HG02759 (cell line): ENCODE measurements at regions not wholly inside any gene's neighbourhood (a gene's known extent, or its start where the extent isn't known, plus 50 kb on each side); places are given as distances from the start of the nearest gene placed in this dataset.

Experiments
- ATAC-seq: cut with Tn5 transposase; IDR thresholded peaks from one replicate; pipeline ENCODE4 v1.9.1; 2021; ENCODE audit warnings: mild to moderate bottlenecking, moderate library complexity; ENCODE audit not compliant: unreplicated experiment

DNA sequence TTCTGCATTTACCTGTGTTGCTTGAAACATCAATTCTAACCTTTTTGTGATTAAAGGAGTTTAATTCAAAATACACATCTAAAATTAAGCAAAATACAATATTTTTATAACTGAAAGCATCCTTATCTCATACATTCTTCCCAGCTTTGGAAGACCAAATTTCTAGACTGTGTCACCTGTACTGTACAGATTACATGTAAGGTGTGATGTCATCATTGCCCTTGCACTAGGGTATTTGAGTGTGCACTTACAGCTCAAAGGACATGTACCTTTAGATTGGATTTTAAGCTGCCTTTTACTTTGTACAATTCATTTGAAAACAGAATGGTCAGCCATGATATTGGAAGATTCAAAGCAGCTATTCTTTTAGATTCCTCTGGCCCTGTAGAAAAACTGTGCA, 932.8 kb upstream of the POU3F3 start:
- no peak for ATAC-seq

DNA sequence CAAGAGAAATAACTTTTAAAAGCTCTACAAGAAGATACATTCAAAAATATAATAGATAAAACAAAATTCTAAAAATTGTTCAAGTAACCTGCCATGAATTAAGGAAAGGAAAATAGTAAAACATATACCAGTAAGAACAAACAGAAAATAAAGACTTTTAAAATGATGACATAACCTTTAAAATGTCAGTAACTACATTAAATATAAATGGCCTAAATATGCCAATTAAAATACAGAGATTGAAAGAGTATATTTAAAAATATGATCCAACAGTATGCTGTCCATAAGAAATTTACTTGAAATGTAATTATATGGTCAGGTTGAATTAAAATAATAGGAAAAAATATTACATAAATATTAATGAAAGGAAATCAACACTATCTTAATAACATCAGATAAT, 911.7 kb upstream of the POU3F3 start:
- no peak for ATAC-seq

DNA sequence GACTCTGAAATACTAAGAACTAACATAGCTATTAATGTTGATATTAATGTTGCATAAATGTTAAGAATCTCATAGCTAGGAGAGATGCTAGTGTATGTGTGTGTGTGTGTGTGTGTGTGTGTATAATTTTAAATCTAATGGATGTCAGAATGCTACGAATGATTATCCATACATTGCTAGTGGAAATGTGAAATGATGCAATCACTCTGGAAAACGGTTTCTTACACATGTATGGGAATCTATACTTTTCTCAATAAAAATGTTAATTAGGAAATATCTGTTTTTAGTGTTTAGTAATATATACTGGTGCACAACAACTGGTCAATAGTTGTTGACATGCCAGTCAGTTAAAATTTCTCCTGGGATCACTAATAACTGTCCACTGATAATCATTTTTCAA, 908.8 kb upstream of the POU3F3 start:
- no peak for ATAC-seq

DNA sequence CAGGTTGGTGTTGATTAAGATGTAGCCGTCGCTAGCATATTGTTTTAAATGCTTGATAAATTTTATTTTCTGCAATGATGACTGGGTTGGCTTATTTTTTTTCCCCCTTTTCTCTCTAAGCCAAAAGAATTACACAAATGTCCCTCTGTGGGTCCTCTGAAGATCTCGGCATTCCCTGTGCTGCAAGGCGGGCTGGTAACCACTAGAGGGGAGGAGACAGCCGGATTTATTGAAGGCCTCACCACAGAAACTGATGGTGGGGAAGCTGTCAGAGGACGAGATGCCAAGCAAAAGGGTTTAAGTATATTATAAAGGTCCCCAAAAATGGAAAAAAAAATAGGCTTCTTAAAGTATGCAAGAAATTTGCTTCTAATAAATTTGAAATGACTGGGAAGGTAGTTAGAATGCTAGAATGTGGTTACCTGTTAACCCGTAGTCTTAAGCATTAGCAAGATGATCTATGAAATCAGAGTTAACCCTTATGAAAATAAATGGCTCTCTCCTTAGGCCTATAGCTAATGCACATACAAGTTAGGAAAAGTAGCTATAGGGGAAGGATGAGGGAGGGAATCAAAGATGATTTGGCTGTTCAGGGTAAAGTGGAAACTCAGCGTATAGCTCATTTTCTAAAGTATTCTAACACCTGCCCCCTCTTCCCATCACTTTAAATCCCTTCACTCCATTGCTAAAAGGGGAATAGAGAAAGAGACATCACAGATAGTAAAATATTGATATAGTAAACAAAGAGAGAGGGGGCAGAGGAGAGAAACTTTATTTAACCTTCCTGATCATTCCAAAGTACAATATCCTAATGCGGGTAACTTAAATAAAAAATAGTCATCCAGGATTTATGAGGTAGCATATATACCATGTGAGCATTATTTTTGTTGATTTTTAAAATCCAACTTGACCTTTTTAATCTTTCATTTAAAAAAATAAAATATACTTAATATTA, 894.5 kb upstream of the POU3F3 start:
- peak; percentile 70 for ATAC-seq

DNA sequence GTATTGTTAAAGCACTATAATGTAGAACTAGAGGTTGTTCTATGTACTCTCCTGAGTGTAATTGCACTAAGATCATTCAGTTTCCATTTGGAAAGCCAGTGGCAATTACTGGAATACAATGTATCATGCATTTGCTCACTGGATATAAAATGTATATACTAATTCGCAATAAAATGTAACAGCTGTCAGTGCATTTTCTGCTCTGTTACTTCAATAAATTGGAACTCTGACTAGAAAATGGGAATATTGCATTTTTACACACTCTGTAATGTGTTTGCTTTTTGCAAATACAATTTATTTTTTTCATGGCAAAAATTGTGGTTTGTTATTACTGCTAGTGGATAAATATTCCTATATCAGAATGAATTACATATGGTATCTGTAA, 893.8 kb upstream of the POU3F3 start:
- ATAC-seq = no peak

DNA sequence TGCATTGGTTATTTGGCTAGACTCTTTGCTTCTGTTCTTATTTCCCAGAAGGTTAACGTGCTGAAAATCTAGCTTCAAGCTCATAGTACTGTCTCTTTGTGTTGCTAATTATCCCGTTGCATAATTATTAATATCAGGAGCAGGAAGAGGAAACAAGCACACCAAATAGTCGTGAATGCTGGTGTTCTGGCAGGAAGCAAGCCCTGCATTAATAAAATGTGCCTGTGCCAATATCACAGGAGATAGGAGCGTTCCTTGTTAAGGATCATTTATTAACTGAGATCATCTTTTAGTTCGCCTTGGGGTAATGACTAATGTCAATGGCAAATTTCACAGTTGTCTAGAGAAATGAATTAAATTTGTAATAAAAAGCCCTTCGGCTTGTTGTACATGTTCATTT, 893.0 kb upstream of the POU3F3 start:
- no peak for ATAC-seq

DNA sequence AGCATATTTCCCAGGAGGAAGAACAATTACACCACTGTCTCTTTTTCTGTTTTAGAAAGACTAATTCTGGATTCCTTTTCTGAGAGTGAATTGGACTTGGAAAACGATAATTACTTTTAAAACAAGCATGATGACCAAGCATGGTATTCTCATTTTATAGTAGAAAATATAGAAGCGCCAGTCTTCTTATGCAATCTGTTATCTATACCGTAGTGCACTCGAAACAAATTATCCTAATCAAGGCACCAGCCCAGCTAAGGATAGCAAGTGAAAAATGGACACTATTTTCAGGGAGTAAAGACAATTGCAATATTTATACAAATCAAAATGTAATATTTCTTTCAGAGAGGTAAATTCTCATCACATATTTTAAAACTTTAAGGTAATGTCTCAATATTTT, 892.1 kb upstream of the POU3F3 start:
- ATAC-seq = no peak

DNA sequence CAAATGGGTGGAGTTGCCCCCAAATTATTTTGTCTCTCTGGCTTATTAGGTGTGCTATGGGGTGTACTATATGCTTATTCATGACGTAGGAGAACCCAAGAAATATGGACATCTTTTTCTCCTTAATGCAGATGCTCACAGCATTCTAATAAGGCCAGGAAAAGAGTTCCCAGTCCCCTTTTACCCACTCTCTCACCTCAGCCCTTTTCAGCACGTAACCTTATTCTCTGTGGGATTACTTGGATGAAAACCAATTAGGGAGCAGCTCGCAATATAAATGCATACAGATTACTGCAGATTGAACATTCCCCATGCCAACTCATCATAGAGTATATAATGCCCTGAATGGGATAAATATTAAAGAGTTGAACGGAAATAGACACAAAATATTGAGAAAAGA, 891.2 kb upstream of the POU3F3 start:
- ATAC-seq = no peak

DNA sequence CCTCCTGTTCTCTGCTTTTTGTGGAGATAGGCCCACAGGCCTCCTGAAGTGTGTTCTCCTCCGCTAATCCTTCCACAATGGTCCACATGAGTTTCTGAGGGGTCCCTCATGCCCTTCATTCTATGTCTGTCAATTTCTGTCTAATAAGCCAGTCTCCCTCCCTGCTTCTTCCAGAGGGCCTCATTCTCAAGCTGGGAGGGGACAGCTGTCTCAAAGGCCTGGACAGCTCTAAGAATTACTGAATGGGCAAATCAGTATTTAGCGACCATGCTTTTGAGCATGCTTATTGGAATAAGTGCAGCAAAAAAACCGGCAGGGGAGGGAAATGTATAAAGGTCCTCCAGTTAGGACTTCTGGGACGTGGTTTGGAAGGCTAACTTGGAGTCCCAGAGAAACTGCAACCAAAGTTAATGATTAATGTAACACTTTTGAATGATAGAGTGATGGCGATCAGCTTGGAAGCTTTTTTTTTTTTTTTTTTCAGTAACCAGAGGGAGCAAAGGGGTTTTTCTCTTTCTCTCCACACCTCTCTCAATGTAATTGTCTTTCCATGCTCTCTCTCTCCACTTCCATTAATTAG, 890.7 kb upstream of the POU3F3 start:
- ATAC-seq = no peak

DNA sequence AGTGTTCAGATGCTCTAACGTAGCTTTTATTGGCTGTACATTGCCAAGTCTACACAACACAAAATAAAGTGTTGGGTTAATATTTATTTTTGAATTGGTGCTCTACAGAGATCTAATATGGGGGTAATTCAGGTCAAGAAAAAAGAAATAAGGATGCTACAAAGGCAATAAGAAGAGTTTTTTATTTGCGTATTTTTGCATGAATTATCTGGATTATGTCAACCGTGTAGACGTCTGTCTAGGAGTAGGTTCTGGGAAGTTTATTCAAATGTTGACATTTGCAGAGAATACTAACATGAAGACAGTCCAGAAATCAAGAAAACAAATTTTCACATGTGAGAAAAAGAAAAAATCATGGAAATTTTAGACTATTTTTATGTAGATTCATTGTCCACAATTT, 876.7 kb upstream of the POU3F3 start:
- no peak for ATAC-seq

DNA sequence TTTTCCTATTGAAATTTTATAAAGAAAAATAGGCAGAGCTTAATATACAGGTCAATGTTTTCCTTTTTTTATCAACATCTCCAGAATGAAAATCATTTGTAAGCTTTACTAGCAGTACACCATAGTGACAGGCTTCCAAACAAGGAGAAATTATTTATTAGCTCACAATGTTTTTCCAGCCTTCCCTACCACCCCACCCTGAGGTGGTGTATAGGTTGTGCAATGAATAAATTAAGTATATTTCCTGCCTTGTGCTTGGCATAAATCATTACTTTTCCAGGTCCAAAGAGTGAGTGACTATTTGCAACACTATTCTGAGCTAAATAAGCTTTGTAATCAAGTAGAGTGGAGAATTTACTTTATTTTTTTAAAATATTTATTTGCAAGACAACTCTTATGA, 876.2 kb upstream of the POU3F3 start:
- ATAC-seq = no peak

DNA sequence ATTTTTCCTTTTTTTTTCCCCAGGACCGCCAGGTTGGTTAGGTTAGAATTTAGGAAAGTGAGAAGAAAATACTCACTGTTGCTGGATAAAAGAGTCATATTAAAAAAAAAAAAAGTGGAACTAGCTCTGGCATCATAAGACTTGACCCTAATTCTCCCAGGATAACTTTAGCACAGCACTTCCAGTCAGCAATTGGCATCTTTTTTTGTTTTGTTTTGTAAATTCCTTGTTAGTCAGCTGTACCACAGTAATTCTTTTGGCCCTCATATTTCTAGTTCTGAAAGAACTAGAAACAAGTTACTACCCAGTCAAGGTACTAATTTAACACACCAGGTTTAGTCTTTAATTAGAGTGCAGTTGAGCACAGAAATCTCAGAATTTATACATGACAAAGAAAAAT, 873.5 kb upstream of the POU3F3 start:
- ATAC-seq = no peak

DNA sequence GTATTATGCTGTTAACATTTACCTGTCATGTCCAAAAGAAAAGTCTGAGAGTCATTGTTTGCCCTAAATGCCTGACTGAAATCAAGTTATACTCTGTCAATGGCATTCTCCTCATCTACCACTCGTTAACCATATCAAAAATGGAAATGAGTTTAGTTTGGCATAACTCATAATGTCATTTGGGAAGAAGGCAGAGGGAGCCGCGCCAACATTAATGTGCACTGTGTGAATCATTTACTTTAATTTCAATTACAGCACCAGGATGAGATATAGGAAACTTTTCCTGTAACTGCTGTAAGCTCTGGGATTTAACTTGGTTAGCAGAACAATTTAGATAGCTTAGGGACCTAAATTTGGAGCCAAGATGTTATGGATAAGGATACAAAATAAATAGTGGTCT, 871.2 kb upstream of the POU3F3 start:
- no peak for ATAC-seq

DNA sequence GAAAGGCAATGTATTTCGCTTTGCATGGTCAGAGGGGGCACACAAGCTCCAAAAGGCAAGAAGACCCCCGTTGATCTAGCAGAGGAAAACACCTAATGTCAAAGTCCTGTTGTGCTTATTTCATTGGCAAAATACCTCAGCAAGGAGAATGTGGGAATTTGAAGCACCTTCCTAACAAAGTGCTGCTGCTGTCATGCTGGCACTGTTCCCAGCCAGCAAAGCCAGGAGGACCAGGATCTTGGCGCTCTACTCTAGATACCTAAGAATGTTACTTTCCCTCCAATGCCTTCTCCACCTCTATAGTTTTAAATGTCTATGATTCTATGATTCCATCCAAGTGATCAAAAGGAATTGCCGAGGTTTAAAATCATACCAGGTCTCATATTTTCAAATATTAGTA, 867.9 kb upstream of the POU3F3 start:
- ATAC-seq = no peak

DNA sequence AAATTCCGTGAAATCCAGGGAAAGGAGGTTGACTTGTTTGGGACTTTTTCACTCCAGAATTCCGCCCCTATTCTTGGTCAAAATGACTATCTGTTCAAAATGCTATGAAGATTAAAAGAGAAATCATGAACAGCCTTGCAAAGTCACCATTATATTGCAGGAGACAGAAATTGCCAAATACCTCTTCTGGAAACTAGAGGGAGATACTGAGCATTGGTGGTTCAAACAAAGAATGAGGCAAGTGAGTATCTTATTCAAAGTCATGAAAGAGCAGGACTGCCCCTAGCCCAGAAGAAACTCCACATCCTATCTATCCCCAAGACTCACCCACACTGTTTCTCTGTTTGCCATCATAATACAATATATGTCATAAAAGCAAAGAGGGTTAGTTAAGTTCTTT, 862.3 kb upstream of the POU3F3 start:
- ATAC-seq = no peak

DNA sequence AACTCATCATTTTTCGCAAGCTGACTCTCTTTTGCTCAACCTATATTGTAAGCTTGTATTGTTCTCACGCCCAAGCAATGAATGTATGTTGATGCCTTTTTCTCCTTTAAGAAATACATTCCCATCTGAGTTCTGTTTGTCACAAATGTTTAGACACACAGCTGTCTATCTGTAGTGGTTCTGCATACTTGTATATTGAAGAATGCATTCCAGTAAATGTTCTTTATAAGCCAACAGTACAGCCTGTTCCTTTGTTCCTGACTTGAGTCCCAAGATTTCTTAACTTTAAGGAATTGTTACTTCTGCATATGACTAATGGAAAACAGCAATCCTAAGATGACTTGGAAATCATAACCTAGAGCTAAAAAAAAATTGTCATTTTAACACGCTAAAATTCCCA, 849.1 kb upstream of the POU3F3 start:
- ATAC-seq = no peak

DNA sequence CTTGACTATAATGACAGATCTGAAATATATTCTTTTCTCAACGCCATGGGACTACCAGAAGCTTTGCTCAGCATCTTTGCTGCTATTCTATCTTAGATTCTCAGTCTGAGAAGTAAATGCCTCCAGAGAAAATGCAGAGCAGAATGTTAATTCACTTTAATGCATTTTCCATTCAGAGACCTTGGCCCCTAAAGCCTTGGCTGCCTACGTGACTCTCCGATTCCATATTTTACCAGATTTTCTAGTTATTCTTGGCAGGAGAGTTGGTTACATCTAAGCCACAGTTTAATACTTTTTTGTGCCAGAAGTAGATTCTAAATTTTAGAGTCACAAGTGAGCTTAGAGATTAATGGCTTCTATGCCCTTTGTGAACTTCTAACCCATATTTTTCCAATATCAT, 837.1 kb upstream of the POU3F3 start:
- no peak for ATAC-seq

DNA sequence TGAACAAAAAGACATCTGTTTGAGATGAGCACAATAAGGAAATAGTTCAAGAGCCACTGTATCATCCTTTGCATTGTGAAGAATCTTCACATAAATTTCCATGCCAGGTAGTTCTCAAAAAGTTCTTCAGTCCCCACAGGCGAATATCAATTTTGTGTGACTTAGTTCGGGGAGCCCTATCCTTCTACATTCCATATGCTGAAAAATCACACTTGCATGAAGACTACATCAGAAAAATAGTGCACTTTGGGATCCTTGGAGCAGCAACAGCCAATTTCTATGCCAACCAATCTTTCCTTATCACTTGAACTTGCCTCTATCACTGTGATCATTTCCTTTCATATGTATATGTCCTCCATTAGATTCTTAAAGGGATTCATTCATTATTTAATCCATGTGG, 830.6 kb upstream of the POU3F3 start:
- no peak for ATAC-seq

DNA sequence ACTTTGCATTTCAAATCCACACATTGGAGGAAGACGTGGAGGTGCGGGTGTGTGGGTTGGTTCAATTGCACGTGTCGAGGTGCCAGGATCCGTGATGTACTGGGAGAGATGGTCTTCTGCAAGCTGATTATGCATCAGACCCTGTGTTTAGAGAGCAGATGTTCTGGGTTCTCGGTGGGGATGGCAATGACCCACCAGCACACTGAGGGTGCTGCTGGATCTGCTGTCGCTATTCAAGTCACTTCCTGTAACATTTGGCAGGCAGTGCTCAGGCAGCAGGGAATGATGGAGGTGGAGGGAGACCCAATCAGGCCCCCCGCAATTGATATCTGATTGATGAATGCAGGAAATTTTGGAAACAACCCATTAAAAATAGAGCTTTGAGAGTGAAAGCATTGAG, 830.1 kb upstream of the POU3F3 start:
- ATAC-seq = no peak

DNA sequence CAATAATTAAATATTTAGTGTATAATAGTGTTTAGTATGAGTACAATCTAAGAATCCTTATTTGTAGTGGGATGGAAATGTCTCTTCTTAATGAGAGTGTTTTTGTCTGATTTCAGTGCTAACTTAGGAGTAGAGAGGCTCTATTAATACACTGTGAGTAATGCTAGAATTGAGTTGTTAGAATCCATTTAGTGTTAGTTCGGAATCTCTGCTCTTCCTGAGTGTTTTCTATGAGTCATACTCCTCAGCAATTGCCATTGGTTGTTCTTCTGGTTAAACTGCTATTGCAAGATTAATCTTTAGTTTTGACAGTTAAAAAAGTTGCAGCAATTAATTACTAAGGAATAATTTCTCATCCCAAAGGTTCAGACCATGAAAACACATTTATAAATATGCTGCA, 828.6 kb upstream of the POU3F3 start:
- ATAC-seq = no peak

DNA sequence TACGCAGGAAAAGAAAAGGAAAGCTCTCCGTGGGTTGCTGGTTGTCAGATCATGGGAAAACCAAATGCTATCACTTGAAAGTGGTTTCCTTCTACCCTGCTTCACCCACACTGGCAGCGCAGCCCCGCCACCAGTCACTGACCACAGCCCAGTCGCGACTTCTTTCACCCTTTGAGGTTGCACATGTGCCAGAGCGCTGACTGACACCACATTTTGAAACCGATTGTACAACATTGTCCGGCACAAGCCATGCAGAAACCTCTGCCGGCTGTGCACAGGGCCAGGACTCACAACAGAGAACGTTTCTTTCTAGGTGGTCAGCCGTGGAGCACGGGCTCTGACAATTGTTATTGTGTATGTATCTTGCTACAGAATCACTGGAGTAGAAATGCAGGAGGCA, 827.2 kb upstream of the POU3F3 start:
- ATAC-seq = no peak

DNA sequence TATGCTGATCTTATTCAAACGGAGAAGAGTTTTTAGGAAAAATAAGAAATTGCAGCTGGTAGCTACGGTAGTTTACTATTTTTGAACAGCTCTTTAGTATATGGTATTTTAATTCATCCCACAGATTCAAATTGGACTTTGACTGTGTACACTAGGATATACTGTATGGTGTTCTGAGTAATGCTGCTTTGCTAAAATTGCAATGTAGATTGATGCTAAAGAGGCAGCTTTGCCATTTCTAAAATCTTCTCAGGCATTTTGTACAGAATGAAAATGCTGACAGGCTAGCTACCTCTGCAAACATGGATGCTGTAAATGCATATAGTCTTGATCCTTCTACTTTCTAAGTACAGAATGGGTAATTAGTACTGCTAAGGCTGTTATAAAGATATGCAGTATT, 826.6 kb upstream of the POU3F3 start:
- ATAC-seq = no peak

DNA sequence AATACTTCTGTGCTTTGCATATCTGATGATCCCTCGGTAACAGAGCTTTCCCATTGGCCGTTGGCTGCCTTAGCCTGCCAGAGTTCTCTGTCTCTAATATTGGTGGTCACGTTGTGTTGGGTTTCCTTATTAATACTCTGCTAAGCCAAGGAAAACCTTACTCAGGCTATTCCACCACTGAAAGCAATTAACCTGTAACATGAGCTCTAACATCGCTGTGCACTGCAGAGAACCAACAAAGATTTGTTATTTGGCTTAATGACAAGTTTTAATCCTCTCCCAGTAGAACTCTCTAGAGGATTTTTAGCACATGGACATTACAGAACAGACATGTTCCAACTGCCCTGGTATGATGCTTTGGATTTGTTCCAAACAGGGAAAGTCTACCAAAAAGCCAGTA, 825.9 kb upstream of the POU3F3 start:
- ATAC-seq = no peak
